NCI-H2107 (cell line): ENCODE measurements at regions not wholly inside any gene's neighbourhood (a gene's known extent, or its start where the extent isn't known, plus 50 kb on each side); places are given as distances from the start of the nearest gene placed in this dataset.
A peak's percentile ranks its signal among the peaks of the same experiment; 100 is the strongest.

Experiments used
- DNase-seq: peaks from one replicate; lab custom pipeline; 2025; lab: John Stamatoyannopoulos, UW

DNA sequence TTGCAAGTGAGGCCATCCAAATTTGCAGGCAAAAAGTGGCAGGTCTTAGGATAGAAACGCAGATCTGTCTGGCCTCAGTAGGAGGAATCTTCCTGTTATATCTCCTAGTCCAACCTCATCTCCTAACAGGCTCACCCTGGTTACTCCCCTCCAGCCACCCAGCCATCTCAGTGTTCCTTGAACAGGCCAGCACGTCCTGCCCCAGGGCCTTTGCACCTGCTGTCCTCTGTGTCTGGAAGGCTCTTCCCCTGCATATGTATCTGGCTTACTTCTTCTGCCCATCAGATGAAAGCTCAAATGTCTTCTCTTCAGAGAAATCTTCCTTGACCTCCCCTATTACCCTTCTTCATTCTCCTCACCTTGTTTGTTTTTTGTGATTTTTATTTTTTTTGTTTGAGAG lies 107.3 kb upstream of the ALDH1B1 start:
- DNase-seq: no peak

DNA sequence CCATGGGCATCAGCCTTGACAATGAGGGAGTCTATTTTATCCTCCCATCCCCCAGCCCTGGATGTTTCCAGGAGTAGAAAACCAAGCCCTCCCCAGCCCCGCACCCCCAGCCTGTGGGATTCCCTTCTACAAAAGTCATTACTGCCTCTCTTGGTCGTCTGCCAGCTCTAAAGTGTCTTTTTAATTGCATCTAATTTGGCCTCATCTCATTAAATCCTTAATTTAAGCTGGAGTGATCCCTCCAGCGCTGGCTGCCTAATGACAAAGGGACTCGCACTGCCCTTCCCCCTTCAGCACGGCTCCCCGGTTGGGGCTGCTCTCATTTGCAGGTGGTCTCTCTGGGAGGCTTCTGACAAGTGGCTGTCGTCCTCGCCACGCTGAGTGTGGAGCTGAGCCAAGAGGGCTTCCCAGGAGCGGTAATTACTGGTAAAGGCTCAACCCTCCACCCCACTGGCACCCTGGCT lies 107.9 kb upstream of the ALDH1B1 start:
- DNase-seq: peak; percentile 64

DNA sequence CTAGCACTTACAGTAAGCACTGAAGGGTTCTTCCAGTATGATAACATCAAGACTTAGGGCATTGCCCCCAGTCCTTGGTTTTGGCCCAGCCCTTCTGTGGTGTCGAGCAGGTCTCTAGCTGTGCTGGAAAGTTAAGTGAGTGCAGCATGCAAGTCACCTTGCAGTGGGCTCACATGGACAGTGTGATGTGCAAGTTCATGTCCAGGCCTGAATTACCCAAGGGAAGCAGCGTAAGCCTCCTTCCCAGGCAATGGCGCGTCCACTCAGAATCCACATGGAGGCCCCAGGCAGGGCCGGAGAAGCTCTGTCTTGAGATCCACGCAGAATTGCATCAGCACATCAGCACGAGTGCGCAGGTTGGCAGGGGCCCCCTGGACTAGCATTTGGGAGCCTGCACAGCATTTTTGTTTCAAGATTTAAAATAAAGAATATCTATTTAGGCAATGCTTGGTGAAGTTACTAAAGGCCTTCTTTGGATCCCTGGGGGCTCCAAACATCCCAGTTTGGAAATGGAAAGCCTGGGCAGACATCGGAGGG lies 108.4 kb upstream of the ALDH1B1 start:
- no peak for DNase-seq

DNA sequence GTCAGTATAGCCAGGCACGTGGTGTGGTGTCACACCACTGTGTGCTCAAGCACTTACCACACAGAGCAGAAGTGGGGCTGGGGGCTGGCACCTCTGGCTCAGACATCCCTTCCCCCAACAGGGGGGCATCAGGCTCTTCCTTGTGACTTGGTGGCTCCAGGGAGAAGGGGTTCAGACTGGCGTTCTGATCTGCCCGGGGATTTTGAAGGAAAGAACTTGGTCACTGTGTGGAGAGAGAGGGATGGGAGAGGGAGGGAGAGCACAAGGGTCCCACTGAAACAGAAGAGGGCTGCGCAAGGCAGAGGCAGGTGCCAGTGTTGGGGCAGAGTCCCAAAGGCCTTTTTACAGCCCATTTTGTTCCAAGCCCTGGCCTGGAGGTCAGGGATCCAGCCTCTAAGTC lies 109.7 kb upstream of the ALDH1B1 start:
- no peak for DNase-seq

DNA sequence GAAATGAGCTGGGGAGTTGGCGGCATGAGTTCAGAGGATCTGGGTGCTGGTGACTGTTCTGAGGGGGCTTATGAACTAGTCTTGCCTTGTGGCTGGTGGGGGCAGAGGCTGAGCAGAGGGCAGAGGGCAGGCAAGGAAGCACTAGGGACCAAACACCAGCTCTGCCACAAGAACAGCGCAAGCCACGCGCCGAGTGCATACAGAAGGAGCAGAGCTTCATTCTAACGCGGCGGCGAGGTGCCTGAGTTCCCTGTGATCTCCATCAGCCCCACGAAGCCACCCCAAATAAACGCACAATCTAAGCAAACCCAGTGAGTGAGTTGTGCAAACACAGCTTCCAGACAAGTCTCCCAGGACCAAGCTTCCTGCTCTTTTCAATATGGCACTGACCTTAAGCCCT lies 110.6 kb upstream of the ALDH1B1 start:
- no peak for DNase-seq

DNA sequence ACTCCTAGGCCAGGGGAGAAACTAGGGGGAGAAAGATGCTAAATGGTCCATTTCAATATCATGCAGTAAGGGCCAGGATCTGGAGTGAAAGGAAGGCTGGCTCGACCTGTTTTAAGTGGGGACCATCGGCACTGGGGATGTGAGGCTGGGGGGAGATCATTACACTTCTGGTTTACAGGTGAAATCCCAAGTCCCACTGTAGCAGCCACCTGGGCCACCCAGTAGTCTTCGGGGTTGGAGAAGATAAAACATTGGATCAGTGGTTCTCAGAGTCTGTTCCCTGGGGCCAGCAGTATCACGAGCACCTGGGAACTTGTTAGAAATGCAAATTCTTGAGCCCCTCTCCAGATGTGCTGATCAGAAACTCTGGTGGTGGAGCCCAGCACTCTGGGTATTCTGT lies 111.3 kb upstream of the ALDH1B1 start:
- DNase-seq: no peak

DNA sequence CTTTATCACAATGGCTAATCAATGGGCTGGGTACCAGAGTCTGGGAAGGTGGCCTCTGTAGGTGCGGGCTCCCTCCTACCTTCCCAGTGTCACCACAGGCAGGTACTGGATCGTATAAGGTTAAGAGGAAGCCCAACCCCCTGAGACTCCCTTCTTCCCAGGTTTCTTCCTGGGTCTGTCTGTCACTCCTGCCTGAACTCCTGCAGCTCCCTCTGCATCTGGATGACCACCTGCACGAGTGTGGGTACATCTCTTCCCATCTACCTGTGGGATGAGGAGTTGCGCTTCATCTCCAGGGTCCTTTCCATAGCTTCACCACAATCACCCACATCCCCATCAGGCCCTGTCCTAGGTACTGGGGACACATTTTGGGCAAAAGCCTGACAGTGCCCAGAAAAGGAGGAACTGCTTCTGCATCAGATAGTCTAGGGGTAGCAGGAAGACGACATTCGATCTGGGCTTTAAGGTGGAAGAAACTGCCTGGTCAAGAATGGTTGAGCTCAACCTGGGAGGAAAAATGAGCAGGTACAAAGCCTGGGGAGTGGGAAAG lies 112.2 kb upstream of the ALDH1B1 start:
- no peak for DNase-seq

DNA sequence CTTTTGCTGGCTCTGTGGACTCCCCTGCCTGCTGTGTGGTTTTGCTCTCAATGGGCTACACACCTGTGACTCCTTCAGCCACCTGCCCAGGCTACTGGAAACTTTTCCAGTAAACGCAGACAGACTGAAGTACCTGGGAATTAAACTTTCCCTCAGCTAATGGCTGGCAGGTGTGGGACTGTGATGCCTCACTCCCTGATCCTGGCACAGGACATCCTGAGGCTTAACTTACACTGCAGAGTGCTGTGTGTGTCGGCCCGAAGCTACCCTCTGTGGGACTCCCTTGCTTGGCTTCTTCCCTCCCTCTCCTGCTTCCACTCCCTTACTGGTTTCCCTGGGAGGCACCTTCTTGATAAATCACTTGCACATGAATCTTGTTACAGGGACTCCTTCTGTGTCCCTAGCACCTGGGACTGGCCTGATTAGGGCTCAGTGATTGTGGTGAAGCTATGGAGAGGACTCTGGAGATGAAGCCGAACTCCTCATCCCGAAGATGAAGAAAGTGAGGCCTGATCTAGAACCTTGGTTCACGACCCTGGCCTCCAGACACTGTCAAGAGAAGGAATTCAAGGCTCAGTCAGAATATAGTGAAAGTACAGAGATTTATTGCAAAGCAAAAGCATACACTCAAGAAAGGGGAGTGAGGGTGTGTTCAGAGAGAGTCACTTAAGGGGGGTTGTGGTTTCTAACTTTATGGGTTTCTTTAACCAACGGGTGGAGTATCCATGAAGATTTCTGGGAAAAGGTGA lies 113.4 kb upstream of the ALDH1B1 start:
- no peak for DNase-seq

DNA sequence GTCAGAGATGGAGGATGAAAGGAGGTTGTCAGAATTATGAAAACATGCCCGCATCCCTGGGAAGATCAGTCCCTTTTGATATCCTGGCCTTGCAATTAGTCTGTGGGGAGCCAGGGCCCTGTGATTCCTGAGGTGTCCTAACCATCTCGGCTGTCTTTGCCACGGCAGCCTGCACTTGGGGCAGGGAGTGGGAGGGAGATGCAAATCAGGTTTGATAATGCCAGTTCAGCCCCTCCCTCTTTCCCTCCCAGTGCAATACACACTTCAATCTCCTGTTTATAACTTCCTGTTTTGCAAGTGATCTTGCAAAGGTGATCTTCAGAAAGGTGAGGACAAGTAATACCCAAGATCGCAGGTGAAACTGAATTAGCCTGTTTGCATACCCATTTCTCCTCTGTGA lies 114.0 kb upstream of the ALDH1B1 start:
- DNase-seq: no peak

DNA sequence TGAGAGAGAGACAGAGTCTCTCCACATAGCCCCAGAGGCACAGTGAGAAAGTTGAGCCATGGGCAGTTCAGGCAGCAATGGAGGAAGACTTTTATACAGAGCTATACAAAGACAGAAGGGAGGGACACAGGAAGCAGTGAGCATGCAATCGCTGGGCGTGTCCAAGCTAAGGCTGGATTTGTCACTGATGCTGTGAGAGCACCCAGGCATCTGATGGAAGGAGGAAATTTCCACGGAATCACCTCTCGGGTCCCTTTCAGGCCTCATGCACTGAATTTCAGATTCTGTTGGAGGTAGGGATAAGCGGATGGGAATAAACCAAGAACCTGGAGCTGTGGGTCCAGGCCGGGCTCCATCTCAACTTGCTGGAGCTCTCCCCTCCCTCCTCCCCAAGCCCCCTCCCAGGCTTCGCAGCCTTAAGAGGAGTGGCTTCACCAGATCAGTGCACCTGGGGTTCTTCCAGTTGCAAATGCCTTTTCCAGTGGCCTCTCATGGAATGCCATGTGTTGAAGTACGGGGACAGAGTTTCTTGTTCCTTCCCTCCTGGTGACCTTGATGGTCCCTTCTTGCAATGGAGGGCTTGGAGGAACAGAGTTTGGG lies 114.8 kb upstream of the ALDH1B1 start:
- DNase-seq: no peak

DNA sequence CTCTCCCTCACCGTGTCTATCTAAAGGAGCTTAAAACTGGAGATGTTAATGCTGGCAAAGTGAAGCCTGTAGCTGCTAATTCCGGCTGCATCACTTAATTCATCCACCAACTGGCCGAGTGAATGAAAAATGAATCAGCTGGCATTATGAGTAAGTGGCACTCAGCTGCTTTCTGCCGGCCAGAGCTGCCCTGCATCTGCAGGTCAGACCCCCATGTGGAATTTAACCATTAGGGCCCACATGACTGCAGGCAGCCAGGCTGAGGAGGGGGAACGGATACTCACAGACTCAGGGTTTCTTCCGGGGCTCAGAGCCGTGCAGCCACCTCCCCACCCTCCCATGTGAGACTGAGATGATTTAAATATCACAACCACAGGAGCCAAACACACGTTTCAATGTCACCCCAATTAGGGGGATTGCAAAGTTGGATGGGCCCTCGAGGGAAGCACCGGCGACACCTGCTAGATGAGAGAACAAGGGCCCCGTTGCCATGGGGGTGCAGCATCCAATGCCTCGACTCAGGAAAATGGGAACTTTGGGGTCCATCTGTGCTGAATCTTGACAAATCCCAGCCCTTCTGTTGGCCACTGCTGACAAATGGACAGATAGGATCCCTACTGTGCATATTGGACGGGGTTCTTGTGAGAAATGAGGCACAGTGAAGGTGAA lies 115.6 kb upstream of the ALDH1B1 start:
- DNase-seq: no peak

DNA sequence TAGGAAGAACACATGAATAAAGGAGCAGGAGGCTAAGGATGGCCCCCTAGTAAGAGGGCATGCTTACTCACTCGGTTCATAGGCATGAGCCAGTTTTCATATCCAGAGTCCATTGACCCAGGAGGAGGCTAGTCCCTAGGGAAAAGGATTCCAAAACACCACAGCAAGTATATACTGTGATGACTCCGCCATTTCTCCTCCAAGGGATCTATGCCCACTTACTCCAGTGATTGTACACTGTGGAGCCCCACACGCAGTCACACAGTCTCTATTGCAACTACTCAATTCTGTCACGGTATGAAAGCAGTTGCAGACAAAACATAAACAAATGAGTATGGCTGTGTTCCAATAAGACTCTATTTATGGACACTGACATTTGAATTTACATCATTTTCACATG lies 117.7 kb upstream of the ALDH1B1 start:
- no peak for DNase-seq

DNA sequence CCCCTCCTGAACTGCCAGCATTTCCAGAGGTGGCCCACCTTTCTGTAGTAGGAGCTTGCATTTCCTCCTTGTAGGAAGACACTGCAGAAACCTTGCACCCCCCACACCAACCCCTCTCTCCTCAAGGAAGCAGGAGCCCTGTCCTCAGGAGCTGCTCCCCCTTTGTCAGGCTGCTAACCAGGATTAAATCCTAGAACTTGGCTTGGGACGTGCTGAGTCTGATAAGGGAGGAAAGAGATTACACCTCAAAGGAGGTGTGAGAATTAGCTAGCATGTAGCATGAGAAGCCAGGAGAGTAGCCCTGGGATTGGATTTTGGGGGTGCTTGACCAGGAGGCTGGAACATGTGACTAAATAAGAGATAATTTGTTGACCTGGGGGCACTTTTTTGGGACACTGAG lies 119.8 kb upstream of the ALDH1B1 start:
- no peak for DNase-seq

DNA sequence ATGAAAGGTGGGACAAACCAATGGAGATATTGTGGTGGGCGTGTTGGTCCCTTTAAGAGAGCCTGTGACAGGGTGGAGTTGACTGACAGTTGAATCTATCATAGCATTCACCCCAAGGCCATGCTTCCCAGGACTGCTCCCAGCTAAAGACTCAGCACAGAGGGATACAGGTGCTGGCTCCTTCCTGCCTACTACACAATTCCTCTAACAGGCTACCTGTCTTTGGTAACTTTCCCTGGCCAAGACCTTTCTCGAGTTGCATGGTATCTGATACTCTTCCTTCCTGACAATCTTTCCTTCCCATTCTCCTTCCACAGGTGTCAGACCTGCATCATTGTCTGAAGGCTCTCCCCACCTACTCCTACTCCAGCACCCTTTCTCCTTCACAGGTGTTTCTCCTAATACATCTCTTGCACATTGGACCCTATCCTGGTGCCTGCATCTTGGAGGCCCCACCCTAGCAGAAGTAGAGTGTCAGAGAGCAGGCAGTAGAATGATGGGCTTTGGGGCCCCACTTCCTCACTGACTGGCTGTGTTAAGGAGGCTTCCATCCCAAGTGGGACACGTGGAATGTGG lies 120.7 kb upstream of the ALDH1B1 start:
- DNase-seq: no peak

DNA sequence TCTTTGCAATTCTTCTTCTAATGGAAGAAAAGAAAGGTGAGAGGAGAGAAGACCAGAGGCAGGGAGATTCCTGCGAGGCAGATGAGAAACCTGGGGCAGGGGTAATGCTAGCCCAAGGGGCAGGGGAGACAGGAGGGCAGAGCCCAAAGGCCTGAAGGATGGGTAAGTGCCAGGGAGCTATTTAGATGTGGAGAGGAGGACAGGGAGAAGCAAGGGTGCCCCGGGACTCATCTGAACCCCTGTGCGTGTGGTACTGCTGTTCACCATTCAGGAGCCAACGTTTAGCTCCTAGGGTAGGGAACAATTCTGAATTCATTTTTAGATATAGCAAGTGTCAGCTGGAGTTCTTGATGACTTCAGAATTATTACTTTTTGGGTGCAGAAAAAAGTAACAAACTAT lies 122.7 kb upstream of the ALDH1B1 start:
- no peak for DNase-seq

DNA sequence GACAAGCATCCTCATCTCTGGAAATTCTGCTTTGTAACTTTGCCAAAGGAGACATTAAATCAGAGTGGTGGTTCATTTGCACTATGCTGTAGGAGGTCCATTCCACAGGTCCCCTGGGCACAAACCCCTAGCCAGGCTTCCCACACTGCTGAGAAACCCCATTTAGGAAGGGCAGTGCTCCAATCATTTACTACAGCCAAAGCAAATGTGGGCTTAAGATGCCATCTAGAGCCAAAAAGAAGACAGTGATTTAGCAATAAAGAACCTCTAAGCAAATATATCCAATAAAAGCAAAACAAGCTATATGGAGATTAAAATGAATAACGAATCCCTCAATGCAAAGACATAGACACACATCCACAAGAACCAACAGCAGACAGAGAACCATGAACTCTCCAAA lies 129.0 kb upstream of the ALDH1B1 start:
- DNase-seq: no peak

DNA sequence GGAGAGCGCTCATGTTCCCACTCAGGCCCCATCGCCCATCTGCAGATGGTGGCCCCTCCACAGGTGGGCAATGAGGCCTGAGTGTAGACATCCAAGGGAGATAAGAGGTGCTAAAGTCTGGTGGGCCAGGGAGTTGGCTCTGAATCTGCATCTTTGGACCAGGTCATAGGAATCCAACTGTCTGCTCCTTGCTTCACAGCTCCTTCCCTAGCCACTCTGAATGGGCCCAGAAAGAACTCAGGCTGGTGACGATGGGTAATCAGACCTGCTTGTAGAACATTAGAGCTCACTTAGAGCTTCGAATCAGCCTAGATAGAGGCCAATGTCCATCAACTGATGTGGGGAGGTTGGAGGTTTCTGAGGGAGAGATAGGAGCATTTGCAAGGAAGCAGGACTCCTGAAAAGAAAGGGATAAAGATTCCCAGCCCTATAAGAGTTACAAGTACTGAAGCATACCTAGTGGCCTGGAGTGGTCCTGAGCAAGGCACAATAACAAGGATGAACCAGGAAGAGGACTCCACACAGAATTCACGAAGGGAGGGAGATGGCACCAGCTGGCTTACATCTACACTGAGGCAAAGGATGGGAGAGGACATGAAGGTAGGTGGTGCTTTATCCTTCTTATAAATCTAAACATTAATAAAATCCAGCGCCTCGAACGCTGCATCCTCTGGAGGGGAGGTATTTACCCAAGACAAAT lies 132.8 kb upstream of the ALDH1B1 start:
- no peak for DNase-seq

DNA sequence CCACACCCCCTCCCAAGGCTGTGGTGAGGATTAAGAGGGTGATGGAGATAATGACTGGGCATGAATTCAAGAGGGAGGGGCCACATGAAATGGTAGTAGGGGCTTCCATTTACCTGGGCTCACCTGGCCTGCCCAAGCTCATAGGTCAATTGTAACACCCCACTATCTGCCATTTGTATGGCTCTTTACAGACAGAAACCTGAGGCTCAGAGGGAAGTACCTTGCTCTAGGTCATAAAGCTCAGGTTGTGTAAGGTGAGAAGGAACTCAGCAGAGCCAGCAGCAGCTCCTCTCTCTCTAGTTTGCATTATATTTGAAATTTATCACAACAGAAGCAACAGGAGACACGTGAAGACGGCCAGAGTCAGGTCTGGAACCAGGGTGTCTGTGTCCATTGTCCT lies 133.4 kb upstream of the ALDH1B1 start:
- DNase-seq: no peak

DNA sequence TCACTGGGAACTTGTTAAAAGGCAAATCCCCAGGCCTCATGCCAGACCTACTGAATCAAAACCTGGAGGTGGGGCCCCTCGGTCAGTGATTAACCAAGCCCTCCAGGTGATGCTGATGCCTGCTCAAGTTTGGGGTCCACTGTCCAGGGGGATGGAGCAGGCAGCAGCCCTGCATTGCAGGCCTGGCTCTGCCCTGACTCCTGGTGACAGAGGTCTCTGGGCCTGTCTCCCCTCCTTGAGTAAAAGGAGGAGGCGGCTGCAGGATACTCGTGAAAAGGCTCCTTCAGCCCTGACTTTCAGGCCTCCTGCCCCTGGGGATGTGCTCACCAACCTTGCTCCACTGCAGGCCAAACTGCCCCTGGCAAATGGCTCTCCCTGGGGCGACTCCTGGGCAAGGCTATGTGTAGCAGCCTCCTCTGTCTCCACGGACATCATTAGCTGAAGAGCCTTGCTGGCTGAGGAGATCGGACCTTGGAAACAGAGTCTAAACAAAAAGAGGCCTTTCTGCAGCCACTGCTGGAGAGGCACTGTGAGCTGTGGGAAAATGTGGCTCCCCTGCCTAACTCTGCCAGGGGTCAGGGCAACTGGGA lies 134.8 kb upstream of the ALDH1B1 start:
- no peak for DNase-seq

DNA sequence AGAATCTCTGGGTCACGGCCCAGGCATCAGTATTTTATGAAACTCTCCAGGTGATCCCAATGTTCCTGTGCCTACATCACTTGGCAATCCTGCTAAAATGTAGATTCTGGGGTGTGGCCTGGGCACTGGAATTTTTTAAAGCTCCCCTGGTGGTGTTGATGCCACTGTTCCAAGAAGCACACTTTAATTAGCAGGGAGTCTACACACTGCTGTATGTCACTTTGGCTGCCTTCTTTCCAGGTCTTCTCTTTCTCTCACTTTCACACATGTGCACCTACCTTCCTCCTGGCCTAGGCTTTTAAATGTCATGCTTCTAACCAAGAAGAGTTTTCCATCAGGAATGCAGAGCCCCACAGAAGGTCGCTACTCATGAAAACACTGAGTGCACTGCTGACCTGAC lies 136.0 kb upstream of the ALDH1B1 start:
- DNase-seq: no peak

DNA sequence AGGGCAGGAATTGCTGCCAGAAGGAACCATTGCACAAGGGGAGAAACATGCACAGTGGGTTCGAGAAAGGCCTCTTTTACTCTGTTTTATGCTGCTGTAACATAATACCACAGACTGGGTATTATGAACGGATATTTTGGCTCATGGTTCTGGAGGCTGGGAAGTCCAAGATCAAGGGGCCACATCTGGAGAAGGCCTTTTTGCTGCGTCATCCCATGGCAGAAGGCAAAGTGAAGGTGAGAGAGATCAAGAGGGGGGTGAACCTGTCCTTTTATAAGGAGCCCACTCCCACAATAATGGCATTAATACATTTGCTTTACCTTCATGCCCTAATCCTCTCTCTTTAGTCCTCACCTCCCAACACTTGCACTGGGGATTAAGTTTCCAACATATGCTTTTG lies 136.9 kb upstream of the ALDH1B1 start:
- no peak for DNase-seq

DNA sequence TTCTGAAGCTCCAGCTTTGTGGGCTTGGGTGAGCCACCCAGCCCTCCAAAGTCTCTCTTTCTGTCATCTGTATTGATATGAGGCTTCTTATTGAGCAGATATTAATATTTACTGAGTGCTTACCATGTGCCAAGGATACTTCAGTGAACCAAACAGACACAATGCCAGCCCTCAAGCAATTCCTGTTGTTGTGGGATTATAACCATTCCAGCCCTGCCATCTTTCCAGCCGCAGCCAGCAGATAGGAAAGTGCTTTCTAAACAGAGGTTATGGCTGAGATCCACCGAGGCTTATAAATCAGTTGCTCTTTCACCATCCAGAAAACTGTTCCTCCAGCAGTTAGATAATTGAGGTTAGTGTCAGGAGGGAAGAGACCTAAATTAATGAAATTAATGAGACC lies 137.7 kb upstream of the ALDH1B1 start:
- DNase-seq: no peak
